Heart left ventricle (tissue), 16 donors: ENCODE measurements at regions not wholly inside any gene's neighbourhood (a gene's known extent, or its start where the extent isn't known, plus 50 kb on each side); places are given as distances from the start of the nearest gene placed in this dataset.

Source experiments
- ATAC-seq, 4 donors: fragments of 200-7000 bp; cut with Tn5 transposase; one replicate each; pipeline ENCODE4 v1.9.1; 2020 to 2022; ENCODE audit warnings: moderate library complexity in 4 of 4, mild to moderate bottlenecking in 3 of 4, moderate number of reproducible peaks in 1 of 4
- DNase-seq, 5 donors: peaks; one replicate each; pipeline ENCODE4 v3.0.0-alpha.2; 2020
- H3K27ac ChIP-seq, 12 donors: fragments of 200-600 bp; sonication (generic) in 4 of 12; one replicate each; pipeline versions ENCODE4 v1.5.0 to v1.8.0; 2016 to 2022; ENCODE audit warnings: mild to moderate bottlenecking in 2 of 12
- H3K27me3 ChIP-seq, 9 donors: fragments of 200-600 bp; sonication (generic) in 2 of 9; one replicate each; pipeline versions ENCODE4 v1.5.1 to v1.8.0; 2016 to 2022; ENCODE audit warnings: mild to moderate bottlenecking in 3 of 9
- H3K36me3 ChIP-seq, 9 donors: fragments of 200-600 bp; sonication (generic) in 2 of 9; one replicate each; pipeline versions ENCODE4 v1.5.0 to v1.8.0; 2018 to 2022; ENCODE audit warnings: mild to moderate bottlenecking in 2 of 9
- H3K4me1 ChIP-seq, 12 donors: fragments of 200-600 bp; sonication (generic) in 4 of 12; one replicate each; pipeline versions ENCODE4 v1.5.0 to v1.8.0; 2016 to 2022; ENCODE audit warnings: mild to moderate bottlenecking in 3 of 12
- H3K4me3 ChIP-seq, 12 donors: fragments of 200-600 bp; sonication (generic) in 4 of 12; one replicate each; pipeline versions ENCODE4 v1.5.0 to v1.8.0; 2017 to 2022; ENCODE audit warnings: mild to moderate bottlenecking in 9 of 12, moderate library complexity in 4 of 12
- H3K9me3 ChIP-seq, 12 donors: fragments of 200-600 bp; sonication (generic) in 4 of 12; one replicate each; pipeline versions ENCODE4 v1.5.0 to v1.8.0; 2016 to 2022; ENCODE audit warnings: mild to moderate bottlenecking in 1 of 12
- CTCF ChIP-seq, 12 donors: fragments of 200-600 bp; sonication (generic) in 4 of 12; IDR thresholded peaks; one replicate each; pipeline versions ENCODE4 v1.5.0 to v1.8.0; 2018 to 2022; ENCODE audit warnings: antibody characterized with exemption in 12 of 12, mild to moderate bottlenecking in 5 of 12
- POLR2A ChIP-seq, 2 donors: fragments of 450-650 bp; IDR thresholded peaks; one replicate each; pipeline ENCODE4 v1.6.1; 2017; ENCODE audit warnings: antibody characterized with exemption in 2 of 2, mild to moderate bottlenecking in 2 of 2, moderate library complexity in 2 of 2
- WGBS, 4 donors: extraction: QIAGEN DNeasy Blood & Tissue Kit in 2 of 4; methylation state at CpG; one replicate each; pipeline versions ENCODE4 v1.1.5 to v1.1.7; 2013 to 2018; 5-methylcytosine and 5-hydroxymethylcytosine counted together
- intact Hi-C, 10 donors: fragments of 100-400 bp; cut with DNase I; formaldehyde crosslinking; loops; one replicate each; pipeline versions ENCODE4 v1.11.1 to v1.14.2; 2022
- donor health status: ischemic (EF 13 %, LVEDD 7.1; RV severe dilation, severe dysfunction).
- donor health status: healthy with polysubstance abuse.
- donor health status: DM: no; HTN: yes; CAD: no.
- donor health status: DM: no; HTN: no; CAD: no.
- donor health status: ischemic (EF 25% LVEDD 6.9; RV normal size, moderate dysfunction).
- donor health status: ischemic (EF 25% LVEDD 5.7; RV mildly dilated, moderate dysfunction).
- donor health status: healthy.
- donor health status: DM: yes; HTN: yes; CAD: no.
- donor health status: ischemic (EF 35%, LVEDD 5.7; RV mildly dilated, moderate dysfunction).
- donor health status: nonischemic (EF 11% LVEDD 7.7; RV severe dilation, severe dysfunction).
- donor health status: DM: yes; HTN: yes; CAD: no.
- donor health status: PGD.
- donor health status: ischemic (EF 29% LVEDD 5.4; RV normal size, mild dysfunction).
- donor health status: nonischemic (EF 23%, LVEDD 6.1; RV moderate dilation, normal function).

- intact Hi-C loops, result no loop called here
- H3K4me1 ChIP-seq, result peaks cover 0 to 21% (median 8%) of the 10 kb centered on the region in 12 donors
- ATAC-seq (no peak), DNase-seq (no peak)
- WGBS, 4 donors, result 72 to 87% (median 78%) methylated on average over 1 of the region's 1 CpG
- H3K27ac ChIP-seq, result no peak overlapping the region
- no peaks in the 10 kb centered on the region for H3K9me3 ChIP-seq
- no peak for TF ChIP-seq POLR2A (IDR thresholded peaks at IDR 0.05)
- no peak for TF ChIP-seq CTCF (IDR thresholded peaks at IDR 0.05)
- H3K4me3 ChIP-seq, result no peak overlapping the region
- H3K27me3 ChIP-seq, result no peaks in the 10 kb centered on the region
- H3K36me3 ChIP-seq, result no peaks in the 10 kb centered on the region
Observed at GRCh38 chr6:25188232-25188631, 90.9 kb upstream of the CARMIL1 start.

- intact Hi-C loops, result loop anchor here in 1 of 10 donors (5.0 kb wide), 1 partner anchor 56 kb away; no protein-coding TSS in a partner anchor
- Histone ChIP-seq H3K27me3 (no peaks in the 10 kb centered on the region), H3K9me3 (no peaks in the 10 kb centered on the region), H3K4me3 (peak overlapping the region in 3 of 12 donors; percentile 3 to 13 (median 12)), H3K4me1 (peaks cover 0 to 26% (median 8%) of the 10 kb centered on the region in 12 donors), H3K27ac (peak overlapping the region; percentile 54 to 87 (median 74)), H3K36me3 (no peaks in the 10 kb centered on the region)
- DNase-seq (peak in 4 of 5 donors; percentile 32 to 52 (median 50)), ATAC-seq (peak; percentile 77 to 94 (median 92))
- WGBS, 4 donors, result 54 to 75% (median 64%) methylated on average over 6 of the region's 6 CpGs
- TF ChIP-seq CTCF (IDR thresholded peaks at IDR 0.05) (no peak), POLR2A (IDR thresholded peaks at IDR 0.05) (no peak)
Observed at GRCh38 chr6:25192590-25193459, 86.3 kb upstream of the CARMIL1 start.

- peak in 3 of 5 donors; percentile 33 to 55 (median 50) for DNase-seq
- H3K9me3 ChIP-seq, result no peaks in the 10 kb centered on the region
Observed at GRCh38 chr6:25193460-25194171, 85.6 kb upstream of the CARMIL1 start.

More at GRCh38 chr6:25193460-25194171, 85.6 kb upstream of the CARMIL1 start:
- Histone ChIP-seq H3K4me1 (peaks cover 0 to 26% (median 8%) of the 10 kb centered on the region in 12 donors), H3K4me3 (peak overlapping the region in 3 of 12 donors; percentile 3 to 13 (median 12)), H3K27me3 (no peaks in the 10 kb centered on the region), H3K36me3 (no peaks in the 10 kb centered on the region), H3K27ac (peak overlapping the region; percentile 54 to 87 (median 74))
- intact Hi-C loops, result loop anchor here in 1 of 10 donors (5.0 kb wide), 1 partner anchor 56 kb away; no protein-coding TSS in a partner anchor
- TF ChIP-seq POLR2A (IDR thresholded peaks at IDR 0.05) (no peak), CTCF (IDR thresholded peaks at IDR 0.05) (no peak)
- peak in 3 of 4 donors; percentile 47 to 79 (median 71) for ATAC-seq
- 36 to 52% (median 42%) methylated on average over 6 of the region's 6 CpGs for WGBS, 4 donors
